NCI-H2171 (cell line): ENCODE measurements at regions not wholly inside any gene's neighbourhood (a gene's known extent, or its start where the extent isn't known, plus 50 kb on each side); places are given as distances from the start of the nearest gene placed in this dataset.
A peak's percentile ranks its signal among the peaks of the same experiment; 100 is the strongest.

Experiments used
- DNase-seq: peaks from one replicate; lab custom pipeline; 2025; lab: John Stamatoyannopoulos, UW

- no peak for DNase-seq
These were observed 55.2 kb downstream of the IRX2 start for GRCh38 chr5:2696156-2696807.

- DNase-seq, result no peak
These were observed 56.1 kb downstream of the IRX2 start for GRCh38 chr5:2695200-2695891.

- DNase-seq, result no peak
These were observed 59.9 kb downstream of the IRX2 start for GRCh38 chr5:2691530-2691929.

- DNase-seq, result no peak
These were observed 61.2 kb downstream of the IRX2 start for GRCh38 chr5:2690293-2690692.

GRCh38 chr5:2688586-2688985 is 62.9 kb downstream of the IRX2 start:
- DNase-seq, result no peak

- DNase-seq, result no peak
These were observed 63.7 kb downstream of the IRX2 start for GRCh38 chr5:2687746-2688145.

GRCh38 chr5:2686321-2687124 is 65.0 kb downstream of the IRX2 start:
- peak; percentile 35 for DNase-seq

- no peak for DNase-seq
These were observed 65.7 kb downstream of the IRX2 start for GRCh38 chr5:2685651-2686272.

- DNase-seq, result no peak
These were observed 66.9 kb downstream of the IRX2 start for GRCh38 chr5:2684606-2685005.

- DNase-seq, result no peak
These were observed 67.8 kb downstream of the IRX2 start for GRCh38 chr5:2683720-2684119.

GRCh38 chr5:2681476-2681875 is 70.0 kb downstream of the IRX2 start:
- no peak for DNase-seq

- DNase-seq, result no peak
These were observed 70.5 kb downstream of the IRX2 start for GRCh38 chr5:2680979-2681378.

- no peak for DNase-seq
These were observed 73.8 kb downstream of the IRX2 start for GRCh38 chr5:2677689-2678088.

- no peak for DNase-seq
These were observed 75.9 kb downstream of the IRX2 start for GRCh38 chr5:2675548-2675947.

- no peak for DNase-seq
These were observed 77.0 kb downstream of the IRX2 start for GRCh38 chr5:2674456-2674855.

- no peak for DNase-seq
These were observed 80.5 kb downstream of the IRX2 start for GRCh38 chr5:2670940-2671339.

GRCh38 chr5:2669913-2670312 is 81.6 kb downstream of the IRX2 start:
- DNase-seq, result no peak

- DNase-seq, result no peak
These were observed 82.2 kb downstream of the IRX2 start for GRCh38 chr5:2669259-2669658.

GRCh38 chr5:2666081-2666480 is 85.4 kb downstream of the IRX2 start:
- DNase-seq, result no peak

- DNase-seq, result no peak
These were observed 88.0 kb downstream of the IRX2 start for GRCh38 chr5:2663489-2663888.

- no peak for DNase-seq
These were observed 91.2 kb downstream of the IRX2 start for GRCh38 chr5:2660315-2660714.

GRCh38 chr5:2658881-2659470 is 92.5 kb downstream of the IRX2 start:
- DNase-seq, result peak; percentile 47
